K562 (cell line): ENCODE measurements at regions not wholly inside any gene's neighbourhood (a gene's known extent, or its start where the extent isn't known, plus 50 kb on each side); places are given as distances from the start of the nearest gene placed in this dataset.

Experiments
- CREB1 ChIP-seq, 2 experiments: sonication (generic) in 1 of 2; formaldehyde crosslinking in 1 of 2; IDR thresholded peaks; 2 replicates each; pipeline versions ENCODE4 v1.6.1 to v1.8.0; 2012 to 2022; ENCODE audit warnings: inconsistent platforms in 1 of 2, mild to moderate bottlenecking in 1 of 2, missing genetic modification reagents in 1 of 2, moderate library complexity in 1 of 2
- CREB3L1 ChIP-seq: fragments of 450-650 bp; IDR thresholded peaks from 2 replicates; pipeline ENCODE4 v1.6.1; 2014; ENCODE audit warnings: low read depth, mild to moderate bottlenecking, moderate library complexity, borderline replicate concordance
- NR3C1 ChIP-seq: sonication (generic); formaldehyde crosslinking; IDR thresholded peaks from 2 replicates; pipeline ENCODE4 v1.8.1; 2022; ENCODE audit warnings: missing genetic modification reagents
- STAT5A ChIP-seq: IDR thresholded peaks from 2 replicates; pipeline ENCODE4 v1.6.1; 2012; ENCODE audit warnings: low read length, inconsistent platforms, borderline replicate concordance
- ZNF518B ChIP-seq: fragments of 250-450 bp; sonication (Bioruptor Pico); IDR thresholded peaks from 2 replicates; pipeline ENCODE4 v1.5.0; 2021; ENCODE audit warnings: mild to moderate bottlenecking, moderate library complexity
- ZNF780A ChIP-seq: fragments of 250-450 bp; sonication (Bioruptor Pico); IDR thresholded peaks from 2 replicates; pipeline ENCODE4 v1.5.0; 2021; ENCODE audit warnings: mild to moderate bottlenecking

GRCh38 chrX:63436865-63437264, 85.7 kb upstream of the SPIN4 start (continued):
- TF ChIP-seq CREB3L1 (no peak), ZNF780A (no peak), CREB1 (IDR thresholded peaks at IDR 0.05) (no peak), CREB1 (CRISPR knock-in tag; IDR thresholded peaks at IDR 0.05) (no peak), ZNF518B (no peak), STAT5A (no peak), NR3C1 (no peak)
